GM11168 (cell line): ENCODE measurements at regions not wholly inside any gene's neighbourhood (a gene's known extent, or its start where the extent isn't known, plus 50 kb on each side); places are given as distances from the start of the nearest gene placed in this dataset.

Experiments used
- in situ Hi-C: fragments of 300-500 bp; cut with MboI; formaldehyde crosslinking; loops from one replicate; pipeline ENCODE4 v1.12.0; 2022; ENCODE audit warnings: low sequenced_read_pairs; ENCODE audit not compliant: unreplicated experiment

DNA sequence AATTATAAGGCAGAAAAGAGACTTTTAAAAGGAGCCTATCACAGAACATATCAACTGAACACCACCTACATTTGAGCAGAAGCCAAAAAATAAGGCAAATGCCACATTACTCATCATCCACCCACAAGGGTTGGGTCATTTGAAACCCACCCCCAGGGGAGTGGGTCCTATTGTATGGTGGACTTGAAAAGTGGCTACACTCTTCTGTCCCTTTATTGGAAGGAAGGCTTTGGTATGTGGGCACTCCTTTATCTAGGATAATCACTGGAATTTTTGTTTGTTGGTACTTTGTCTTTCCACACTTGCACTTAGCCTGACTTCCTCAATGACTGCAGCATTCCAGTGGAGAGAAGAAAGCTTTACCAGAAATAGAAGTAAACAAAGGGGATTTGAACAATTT lies 157.2 kb upstream of the COL11A1 start:
- in situ Hi-C loops: no loop called here

DNA sequence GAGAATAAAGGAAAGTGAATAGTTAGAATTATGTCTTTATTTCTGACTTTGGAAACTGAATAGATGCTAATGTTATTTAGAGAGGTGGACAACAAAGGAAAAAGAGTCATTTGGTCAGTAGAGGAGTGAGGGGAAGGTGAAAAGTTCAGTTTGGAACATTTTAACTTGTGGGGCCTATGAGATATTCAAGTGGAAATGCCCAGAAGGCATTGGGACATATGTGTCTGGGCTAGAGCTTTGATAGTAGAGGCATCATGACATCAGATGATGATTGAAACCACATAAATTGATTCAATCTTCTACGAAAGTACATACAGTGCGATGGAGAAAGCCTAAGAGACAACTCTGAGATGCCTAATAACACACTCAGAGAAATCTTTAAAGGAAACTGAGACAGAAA lies 151.7 kb upstream of the COL11A1 start:
- in situ Hi-C loops: no loop called here

GRCh38 chr1:103256490-103256889 lies 148.2 kb upstream of the COL11A1 start:
- in situ Hi-C loops: no loop called here

GRCh38 chr1:103254691-103255090 lies 146.4 kb upstream of the COL11A1 start:
- in situ Hi-C loops: no loop called here

- in situ Hi-C loops: no loop called here
Observed at GRCh38 chr1:103250441-103250861, 142.1 kb upstream of the COL11A1 start.

- in situ Hi-C loops: no loop called here
Observed at GRCh38 chr1:103248417-103249102, 140.2 kb upstream of the COL11A1 start.

- in situ Hi-C loops: no loop called here
Observed at GRCh38 chr1:103247517-103247916, 139.2 kb upstream of the COL11A1 start.

DNA sequence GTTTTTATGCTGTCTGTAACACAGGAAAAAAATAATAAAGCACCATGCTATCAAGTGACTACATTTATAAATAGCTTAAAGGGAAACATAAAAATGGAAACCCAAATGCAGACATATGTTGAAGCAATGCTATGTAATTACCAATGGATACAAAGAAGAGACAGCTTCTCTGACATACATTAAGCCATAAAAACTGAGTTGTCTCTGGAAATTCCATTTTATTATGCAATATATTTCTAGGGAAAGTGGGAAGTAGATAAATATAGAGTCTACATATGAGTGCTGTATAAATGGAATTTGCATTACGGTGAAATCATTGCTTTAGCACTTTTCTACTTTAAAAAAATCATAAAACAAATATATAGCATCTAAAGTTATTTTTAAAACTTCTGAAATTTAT lies 135.2 kb upstream of the COL11A1 start:
- in situ Hi-C loops: no loop called here

DNA sequence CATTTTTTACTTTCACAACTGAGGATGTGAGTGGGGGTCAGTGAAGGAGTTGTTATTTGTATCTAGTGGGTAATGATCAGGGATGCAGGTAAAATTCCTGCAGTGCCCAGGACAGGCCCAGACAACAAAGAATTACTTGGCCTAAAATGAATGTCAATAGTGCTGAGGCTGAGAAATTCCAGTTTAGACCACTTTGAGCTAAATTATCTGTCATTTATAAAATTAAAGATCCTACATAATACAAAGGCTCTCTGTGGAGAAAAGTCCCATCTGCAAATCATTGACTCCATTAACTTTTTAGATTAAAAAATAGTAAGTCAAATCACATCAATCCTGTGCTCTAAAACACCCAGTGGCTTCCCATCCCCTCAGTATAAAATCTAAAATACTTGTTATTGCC lies 130.7 kb upstream of the COL11A1 start:
- in situ Hi-C loops: no loop called here

- in situ Hi-C loops: no loop called here
Observed at GRCh38 chr1:103230061-103230460, 121.7 kb upstream of the COL11A1 start.

DNA sequence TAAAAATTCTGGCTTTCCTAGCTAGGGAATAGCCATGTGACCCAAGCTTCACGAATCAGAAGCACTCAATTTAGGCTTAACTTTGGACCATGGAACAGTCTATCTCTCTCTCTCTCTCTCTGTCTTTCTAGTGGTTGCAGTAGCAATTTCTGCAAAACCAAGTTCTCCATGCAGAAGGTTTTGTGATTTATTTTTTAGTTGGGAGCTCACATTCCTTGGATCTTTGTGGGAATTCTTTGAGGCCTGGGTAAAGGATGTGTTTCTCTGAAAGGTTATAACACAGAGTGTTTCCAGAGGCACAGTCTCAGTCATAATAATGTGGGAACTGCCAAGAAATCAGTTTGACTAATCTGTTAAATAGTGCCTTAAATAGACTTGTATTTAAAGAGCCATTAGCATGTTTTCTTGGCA lies 112.3 kb upstream of the COL11A1 start:
- in situ Hi-C loops: no loop called here

DNA sequence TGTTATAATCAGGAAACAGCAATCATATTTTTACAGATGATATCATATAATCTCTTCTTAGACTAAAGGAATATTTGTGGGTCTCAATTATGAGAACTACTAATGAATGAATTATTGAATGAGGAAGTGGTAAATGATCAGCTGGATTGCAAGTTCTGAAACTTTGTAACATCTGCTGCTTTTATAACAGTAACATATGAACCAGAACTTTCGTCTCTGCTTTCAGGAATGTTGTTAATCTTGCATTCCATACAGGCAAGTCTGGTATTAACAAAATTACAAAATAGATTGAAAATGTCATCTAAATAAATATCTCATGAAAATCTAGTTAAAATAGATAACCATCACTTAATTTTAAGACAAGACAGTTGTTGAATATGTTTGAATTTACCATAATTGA lies 110.5 kb upstream of the COL11A1 start:
- in situ Hi-C loops: no loop called here

DNA sequence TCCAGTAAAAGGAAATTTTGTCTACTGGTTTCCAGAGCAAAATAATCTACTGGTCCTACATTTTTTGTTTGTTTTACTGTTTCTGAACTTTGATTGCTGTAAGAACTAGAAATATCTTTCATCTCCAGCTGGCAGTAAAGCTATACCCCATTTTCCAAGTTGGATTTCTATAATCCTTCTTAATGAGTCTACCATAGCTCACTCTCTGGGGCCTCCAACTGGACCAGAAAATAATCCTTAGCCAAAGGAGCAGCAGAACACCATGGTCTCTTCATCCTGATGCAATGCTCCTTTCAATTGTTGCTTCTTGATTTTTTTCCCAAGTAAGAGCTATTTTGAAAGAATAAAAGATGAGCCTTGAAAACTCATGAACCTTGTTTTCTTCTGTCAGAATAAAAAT lies 110.0 kb upstream of the COL11A1 start:
- in situ Hi-C loops: no loop called here

DNA sequence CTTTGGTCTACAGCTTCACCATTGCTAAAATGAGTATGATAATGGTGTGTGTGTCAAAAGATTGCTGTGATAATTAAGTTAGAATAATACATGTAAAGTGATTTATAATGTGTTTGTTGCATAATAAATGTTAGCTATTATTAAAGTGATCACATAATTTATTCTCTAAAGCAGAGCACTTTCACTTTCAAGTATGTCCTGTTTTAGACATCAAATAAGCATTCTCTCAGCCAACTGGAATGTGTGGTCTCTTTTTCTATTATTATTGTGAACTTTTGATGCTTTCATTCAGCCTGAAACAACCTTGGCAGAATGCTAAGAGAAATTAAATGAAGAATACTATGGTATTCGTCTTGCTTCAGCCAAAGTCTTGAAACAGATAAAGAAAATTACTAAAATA lies 102.8 kb upstream of the COL11A1 start:
- in situ Hi-C loops: no loop called here

- in situ Hi-C loops: no loop called here
Observed at GRCh38 chr1:103208844-103209243, 100.5 kb upstream of the COL11A1 start.

GRCh38 chr1:103199001-103199400 lies 90.7 kb upstream of the COL11A1 start:
- in situ Hi-C loops: no loop called here

- in situ Hi-C loops: no loop called here
Observed at GRCh38 chr1:103198076-103198475, 89.8 kb upstream of the COL11A1 start.

DNA sequence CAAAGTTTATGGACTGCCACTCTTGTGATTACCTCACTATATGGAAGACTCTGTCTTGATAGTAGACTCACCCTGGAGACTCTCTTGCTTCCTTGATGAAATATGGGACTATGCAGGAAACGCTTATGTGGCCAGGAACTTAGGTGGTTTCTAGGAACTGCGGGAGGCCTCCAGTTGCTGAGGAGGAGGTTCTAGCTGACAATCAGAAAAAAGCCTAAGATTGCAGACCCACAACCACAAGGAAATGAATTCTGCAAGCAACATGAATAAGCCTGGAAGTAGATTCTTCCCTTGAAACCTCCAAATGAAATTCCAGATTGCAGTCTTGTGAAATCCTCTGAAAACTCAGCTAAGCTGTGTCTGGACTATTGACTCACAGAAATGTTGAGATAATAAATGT lies 88.9 kb upstream of the COL11A1 start:
- in situ Hi-C loops: no loop called here

- in situ Hi-C loops: no loop called here
Observed at GRCh38 chr1:103194984-103195383, 86.7 kb upstream of the COL11A1 start.

DNA sequence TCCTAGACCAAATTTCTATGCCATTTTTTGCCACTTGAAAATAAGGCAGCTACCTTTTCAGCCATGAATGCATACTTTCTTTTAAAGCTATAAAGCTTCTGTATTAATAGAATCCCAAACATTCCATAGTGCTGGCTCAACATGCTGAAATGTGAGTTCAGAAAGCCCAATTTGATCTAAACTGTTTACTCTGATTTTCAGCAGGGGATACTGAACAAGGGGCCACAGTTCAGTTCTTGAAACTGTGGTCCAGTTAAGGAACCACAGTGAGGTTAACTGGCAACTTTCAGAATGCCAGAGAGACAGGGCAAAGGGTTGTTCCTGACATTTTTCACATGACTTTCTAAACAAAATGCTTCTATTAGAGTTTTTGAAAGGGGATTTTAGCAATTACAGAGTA lies 85.7 kb upstream of the COL11A1 start:
- in situ Hi-C loops: no loop called here

DNA sequence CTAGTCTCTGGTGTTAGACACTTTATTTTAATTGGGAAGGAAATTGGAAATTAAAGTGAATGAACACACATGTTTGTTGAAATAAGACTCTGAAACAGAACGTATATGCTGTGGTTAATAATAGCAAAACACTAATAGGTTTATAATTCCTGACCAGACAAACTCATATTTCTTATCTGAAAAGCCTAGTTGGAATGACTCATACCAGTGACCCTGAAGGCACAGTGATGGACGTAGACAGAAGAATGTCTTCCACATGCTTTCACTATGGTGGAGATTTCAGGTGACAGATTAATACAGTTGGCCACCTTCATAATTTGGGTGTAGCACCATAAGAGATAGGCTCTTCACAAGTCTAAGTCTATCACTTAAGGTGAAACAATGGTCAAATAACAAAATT lies 83.0 kb upstream of the COL11A1 start:
- in situ Hi-C loops: no loop called here

DNA sequence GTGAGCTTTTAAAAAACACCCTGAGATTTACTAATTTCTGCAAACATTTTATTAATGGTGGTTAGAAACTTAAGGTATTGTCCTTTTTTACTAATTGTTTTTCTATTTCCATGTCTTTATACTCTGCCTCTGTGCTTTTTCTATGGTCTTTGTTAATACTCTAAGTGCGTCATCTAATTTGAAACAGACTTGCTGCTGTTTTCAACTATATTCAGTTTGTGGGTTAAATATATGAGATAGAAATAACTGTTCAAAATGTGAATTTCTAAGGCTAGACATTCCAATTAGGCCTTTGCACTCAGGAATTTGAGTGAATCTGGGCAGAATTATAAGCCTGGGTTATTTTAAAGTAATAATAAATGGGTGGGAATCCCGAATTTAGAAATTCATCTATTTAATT lies 82.4 kb upstream of the COL11A1 start:
- in situ Hi-C loops: no loop called here

GRCh38 chr1:103187673-103188072 lies 79.4 kb upstream of the COL11A1 start:
- in situ Hi-C loops: no loop called here
